SK-N-MC (cell line): ENCODE measurements at regions not wholly inside any gene's neighbourhood (a gene's known extent, or its start where the extent isn't known, plus 50 kb on each side); places are given as distances from the start of the nearest gene placed in this dataset.
"Not testable (repeated sequence)": the region's sequence is repeated elsewhere in the genome, so short reads cannot be mapped to it uniquely, and the experiment has no call there.

ENCODE experiments used
- DNase-seq: peaks from one replicate; pipeline ENCODE4 v3.0.0-alpha.2; 2011; ENCODE audit warnings: low read depth, low spot score
- H3K27ac ChIP-seq: fragments of 200-600 bp; sonication (generic); 2 replicates; pipeline ENCODE4 v1.5.1; 2016; ENCODE audit warnings: mixed run types
- H3K36me3 ChIP-seq: fragments of 200-600 bp; sonication (generic); 2 replicates; pipeline ENCODE4 v1.6.1; 2017; ENCODE audit warnings: antibody characterized with exemption, low read length, mixed read lengths; ENCODE audit not compliant: insufficient read depth
- H3K4me3 ChIP-seq: fragments of 200-600 bp; sonication (generic); 2 replicates; pipeline ENCODE4 v1.5.1; 2016
- H3K9ac ChIP-seq: fragments of 200-600 bp; sonication (generic); 2 replicates; pipeline ENCODE4 v1.8.0; 2017; ENCODE audit warnings: mixed run types, mixed read lengths; ENCODE audit not compliant: insufficient read length
- H3K9me3 ChIP-seq: fragments of 200-600 bp; sonication (generic); 2 replicates; pipeline ENCODE4 v1.6.1; 2017; ENCODE audit warnings: low read depth, mild to moderate bottlenecking, antibody characterized with exemption, low read length, moderate library complexity, mixed read lengths
- EZH2 ChIP-seq: fragments of 200-600 bp; sonication (generic); IDR thresholded peaks from one replicate; pipeline ENCODE4 v1.6.1; 2017; ENCODE audit warnings: antibody characterized with exemption
- FOXP2 ChIP-seq: optimal IDR thresholded peaks from 2 replicates; pipeline ENCODE3; 2011; ENCODE audit warnings: mild to moderate bottlenecking, moderate library complexity; ENCODE audit not compliant: insufficient read depth; ENCODE audit errors: extremely low read length, control extremely low read depth
- POLR2AphosphoS5 ChIP-seq: IDR thresholded peaks from 2 replicates; pipeline ENCODE4 v1.6.1; 2012; ENCODE audit warnings: mild to moderate bottlenecking, low read depth, low read length, borderline replicate concordance

DNA sequence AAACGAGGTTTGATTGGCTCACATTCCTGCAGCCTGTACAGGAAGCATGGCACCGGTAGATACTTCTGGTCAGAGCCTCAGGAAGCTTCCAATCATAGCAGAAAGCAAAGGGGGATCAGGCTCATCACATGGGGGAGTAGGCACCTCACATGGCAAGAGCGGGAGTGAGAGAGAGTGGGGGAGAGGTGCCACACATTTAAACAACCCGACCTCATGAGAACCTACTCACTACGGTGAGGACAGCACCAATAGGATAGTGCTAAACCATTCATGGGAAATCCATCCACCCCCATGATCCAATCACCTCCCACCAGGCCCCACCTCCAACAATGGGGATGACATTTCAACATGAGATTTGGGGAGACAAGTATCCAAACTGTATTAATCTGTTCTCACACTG lies 105.8 kb downstream of the SOCS6 start:
- Histone ChIP-seq H3K9me3 (no peaks in the 10 kb centered on the region), H3K9ac (no peak overlapping the region), H3K27ac (no peak overlapping the region), H3K4me3 (no peak overlapping the region), H3K36me3 (no peaks in the 10 kb centered on the region)
- DNase-seq = no peak
- TF ChIP-seq FOXP2 = no peak

GRCh38 chr18:70390371-70391090 lies 101.7 kb downstream of the SOCS6 start:
- H3K27ac ChIP-seq = no peak overlapping the region
- no peaks in the 10 kb centered on the region for H3K9me3 ChIP-seq
- no peaks in the 10 kb centered on the region for H3K36me3 ChIP-seq
- no peak for DNase-seq
- TF ChIP-seq POLR2AphosphoS5 = no peak
- TF ChIP-seq FOXP2 = no peak
- TF ChIP-seq EZH2 = no peak
- no peak overlapping the region for H3K9ac ChIP-seq
- H3K4me3 ChIP-seq = no peak overlapping the region

DNA sequence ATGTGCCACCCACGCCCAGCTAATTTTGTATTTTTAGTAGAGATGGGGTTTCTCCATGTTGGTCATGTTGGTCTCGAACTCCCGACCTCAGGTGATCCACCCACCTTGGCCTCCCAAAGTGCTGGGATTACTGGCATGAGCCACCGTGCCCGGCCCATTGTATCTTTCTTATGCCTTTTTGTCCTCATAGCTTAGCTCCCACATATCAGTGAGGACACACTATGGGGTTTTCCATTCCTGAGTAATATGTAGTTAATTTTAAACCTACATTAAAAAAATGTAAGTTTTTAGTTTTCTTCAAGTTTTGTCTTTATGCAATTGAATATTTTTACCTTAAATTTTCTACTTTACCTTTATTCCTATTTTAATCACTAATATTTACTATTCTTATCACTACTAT lies 100.2 kb downstream of the SOCS6 start:
- H3K36me3 ChIP-seq, DNase-seq, H3K27ac ChIP-seq, H3K4me3 ChIP-seq, H3K9me3 ChIP-seq, H3K9ac ChIP-seq: not testable (repeated sequence)

DNA sequence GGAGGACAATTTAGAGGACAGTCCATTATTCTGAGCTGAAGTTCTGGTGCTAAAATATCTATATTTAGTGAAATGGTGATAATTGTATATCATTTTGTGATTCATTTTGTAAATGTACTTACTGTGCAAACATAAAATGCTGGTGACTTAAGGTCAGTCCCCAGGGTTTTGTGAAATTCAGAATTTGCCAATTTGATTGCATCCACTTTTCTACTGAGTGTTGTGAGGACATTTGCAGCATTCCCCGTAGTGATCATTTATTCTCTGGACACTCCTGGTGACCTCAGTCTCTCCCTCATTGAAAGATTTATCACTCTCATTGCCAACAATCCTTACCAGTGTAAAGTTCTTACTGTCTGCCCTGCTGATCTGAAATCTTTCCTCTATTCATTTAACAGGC lies 98.2 kb downstream of the SOCS6 start:
- Histone ChIP-seq H3K9ac (no peak overlapping the region), H3K27ac (no peak overlapping the region), H3K9me3 (no peaks in the 10 kb centered on the region), H3K4me3 (no peak overlapping the region), H3K36me3 (no peaks in the 10 kb centered on the region)
- TF ChIP-seq POLR2AphosphoS5 (no peak), FOXP2 (no peak), EZH2 (no peak)
- DNase-seq = no peak

GRCh38 chr18:70386582-70386981 lies 97.7 kb downstream of the SOCS6 start:
- H3K4me3 ChIP-seq = no peak overlapping the region
- TF ChIP-seq EZH2 (no peak), FOXP2 (no peak), POLR2AphosphoS5 (no peak)
- no peak overlapping the region for H3K9ac ChIP-seq
- no peaks in the 10 kb centered on the region for H3K36me3 ChIP-seq
- H3K27ac ChIP-seq = no peak overlapping the region
- DNase-seq = no peak
- H3K9me3 ChIP-seq = no peaks in the 10 kb centered on the region

DNA sequence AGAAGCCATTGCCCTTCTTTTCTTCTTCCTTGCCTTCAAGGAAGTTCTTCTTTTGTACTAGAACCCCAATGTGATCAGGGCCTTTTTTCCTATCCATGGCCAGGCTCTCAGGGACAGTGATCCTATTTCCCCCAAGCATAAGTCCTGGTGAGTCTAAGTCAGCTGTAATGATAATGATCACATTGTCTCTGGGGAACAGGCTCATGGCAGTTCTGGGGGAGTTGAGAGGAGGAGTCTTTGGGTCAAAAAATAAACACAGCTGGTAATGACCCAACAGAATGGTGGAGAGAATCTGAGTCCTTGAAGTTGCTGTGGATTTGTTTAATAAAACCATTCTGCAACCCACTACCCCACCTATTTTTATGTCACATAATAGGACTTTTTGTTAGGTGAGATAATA lies 96.6 kb downstream of the SOCS6 start:
- no peak overlapping the region for H3K27ac ChIP-seq
- no peak for DNase-seq
- no peak for TF ChIP-seq POLR2AphosphoS5
- TF ChIP-seq EZH2 = no peak
- no peak for TF ChIP-seq FOXP2
- no peaks in the 10 kb centered on the region for H3K36me3 ChIP-seq
- H3K4me3 ChIP-seq = no peak overlapping the region
- H3K9ac ChIP-seq = no peak overlapping the region
- H3K9me3 ChIP-seq = no peaks in the 10 kb centered on the region

- DNase-seq = no peak
- Histone ChIP-seq H3K27ac (no peak overlapping the region), H3K36me3 (no peaks in the 10 kb centered on the region), H3K9ac (no peak overlapping the region), H3K4me3 (no peak overlapping the region), H3K9me3 (no peaks in the 10 kb centered on the region)
- TF ChIP-seq FOXP2 = no peak
- TF ChIP-seq POLR2AphosphoS5 = no peak
- TF ChIP-seq EZH2 = no peak
Measured at GRCh38 chr18:70384181-70384790, 95.4 kb downstream of the SOCS6 start.

- no peak overlapping the region for H3K9ac ChIP-seq
- DNase-seq = no peak
- no peak overlapping the region for H3K27ac ChIP-seq
- no peak overlapping the region for H3K4me3 ChIP-seq
- no peaks in the 10 kb centered on the region for H3K9me3 ChIP-seq
- TF ChIP-seq POLR2AphosphoS5 (no peak), EZH2 (no peak), FOXP2 (no peak)
- H3K36me3 ChIP-seq = no peaks in the 10 kb centered on the region
Measured at GRCh38 chr18:70382992-70383717, 94.3 kb downstream of the SOCS6 start.

GRCh38 chr18:70382017-70382416 lies 93.2 kb downstream of the SOCS6 start:
- Histone ChIP-seq H3K27ac (no peak overlapping the region), H3K9ac (no peak overlapping the region), H3K9me3 (no peaks in the 10 kb centered on the region), H3K36me3 (no peaks in the 10 kb centered on the region), H3K4me3 (no peak overlapping the region)
- DNase-seq = no peak
- TF ChIP-seq EZH2 (no peak), FOXP2 (no peak)
